Central memory CD8-positive, alpha-beta T cell (primary cell): ENCODE measurements at regions not wholly inside any gene's neighbourhood (a gene's known extent, or its start where the extent isn't known, plus 50 kb on each side); places are given as distances from the start of the nearest gene placed in this dataset.

Experiments
- ATAC-seq: fragments of 150-1000 bp; cut with Tn5 transposase; replicated peaks from 2 replicates; pipeline ENCODE4 v1.10.0; 2022; ENCODE audit warnings: mild to moderate bottlenecking, moderate FRiP score, moderate number of reproducible peaks; ENCODE audit not compliant: poor library complexity, severe bottlenecking; ENCODE audit errors: extremely low read depth
- DNase-seq, 2 donors: peaks; one replicate each; pipeline ENCODE4 v3.0.0; 2021; ENCODE audit warnings: low spot score in 2 of 2
- H3K27ac Mint-ChIP-seq: one replicate; pipeline ENCODE4 v1.8.0; 2022; ENCODE audit warnings: low read depth, mild to moderate bottlenecking, moderate library complexity, mixed read lengths
- H3K27me3 Mint-ChIP-seq: one replicate; pipeline ENCODE4 v1.8.0; 2022; ENCODE audit warnings: mixed read lengths
- H3K36me3 Mint-ChIP-seq: one replicate; pipeline ENCODE4 v1.8.0; 2022; ENCODE audit warnings: mild to moderate bottlenecking, moderate library complexity, mixed read lengths; ENCODE audit not compliant: insufficient read depth
- H3K4me1 Mint-ChIP-seq: one replicate; pipeline ENCODE4 v1.8.0; 2022; ENCODE audit warnings: mixed read lengths
- H3K4me3 Mint-ChIP-seq: one replicate; pipeline ENCODE4 v1.8.0; 2022; ENCODE audit warnings: mild to moderate bottlenecking, moderate library complexity, mixed read lengths
- H3K9me3 Mint-ChIP-seq: one replicate; pipeline ENCODE4 v1.8.0; 2022; ENCODE audit warnings: mixed read lengths

DNA sequence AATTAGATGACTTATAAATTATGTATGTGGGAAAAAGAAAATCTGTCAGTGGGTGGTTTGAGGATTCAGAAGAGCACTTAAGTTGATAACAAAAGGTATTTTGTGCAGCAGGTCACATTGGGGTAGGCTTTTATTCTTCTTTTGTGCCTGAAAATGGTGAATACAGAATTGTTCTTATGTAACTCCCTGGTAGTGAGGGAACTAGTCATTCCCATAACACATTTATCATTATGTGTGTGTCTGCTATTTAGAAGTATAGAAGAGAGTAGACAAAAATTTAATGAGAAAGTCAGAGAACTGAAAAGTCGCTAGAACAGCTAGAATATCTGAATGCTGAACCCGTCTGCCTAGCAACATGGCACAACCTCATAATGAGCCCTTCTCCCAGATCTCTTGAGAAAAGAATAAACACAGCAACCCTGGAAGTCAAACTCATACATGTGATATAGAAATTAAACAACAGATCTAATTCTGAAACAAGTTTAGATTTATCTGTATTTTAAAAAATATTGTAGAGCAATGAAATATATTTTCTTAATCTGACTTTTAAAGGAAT is 111.8 kb upstream of the EDNRB start:
- Mint-ChIP-seq H3K36me3 (no peaks in the 10 kb centered on the region), H3K4me3 (no peak overlapping the region), H3K27me3 (peaks cover 35% of the 10 kb centered on the region), H3K27ac (no peak overlapping the region), H3K9me3 (no peaks in the 10 kb centered on the region), H3K4me1 (peaks cover 2% of the 10 kb centered on the region)
- ATAC-seq (no peak), DNase-seq (no peak)

DNA sequence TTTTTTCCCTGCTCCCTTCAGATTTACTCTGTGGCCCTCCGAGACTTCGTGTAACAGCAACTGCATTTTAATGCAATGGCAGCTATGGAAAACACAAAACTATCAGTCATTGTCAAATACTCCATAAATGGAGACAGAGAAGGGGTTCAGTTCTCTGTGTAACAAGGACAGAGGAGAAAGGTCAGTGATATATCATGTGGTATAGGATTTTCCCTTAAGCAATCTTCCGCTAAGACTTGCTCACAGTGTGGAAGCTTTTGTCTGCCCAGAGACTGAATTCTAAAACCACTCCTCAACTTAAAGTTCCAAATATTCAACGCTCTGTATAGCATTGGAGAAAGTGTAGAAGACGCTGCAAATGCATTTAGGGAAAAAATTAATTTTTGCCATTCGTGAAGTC is 111.3 kb upstream of the EDNRB start:
- Mint-ChIP-seq H3K4me1 (no peaks in the 10 kb centered on the region), H3K27me3 (peaks cover 30% of the 10 kb centered on the region), H3K4me3 (no peak overlapping the region), H3K27ac (no peak overlapping the region), H3K36me3 (no peaks in the 10 kb centered on the region), H3K9me3 (no peaks in the 10 kb centered on the region)
- ATAC-seq (no peak), DNase-seq (no peak)

DNA sequence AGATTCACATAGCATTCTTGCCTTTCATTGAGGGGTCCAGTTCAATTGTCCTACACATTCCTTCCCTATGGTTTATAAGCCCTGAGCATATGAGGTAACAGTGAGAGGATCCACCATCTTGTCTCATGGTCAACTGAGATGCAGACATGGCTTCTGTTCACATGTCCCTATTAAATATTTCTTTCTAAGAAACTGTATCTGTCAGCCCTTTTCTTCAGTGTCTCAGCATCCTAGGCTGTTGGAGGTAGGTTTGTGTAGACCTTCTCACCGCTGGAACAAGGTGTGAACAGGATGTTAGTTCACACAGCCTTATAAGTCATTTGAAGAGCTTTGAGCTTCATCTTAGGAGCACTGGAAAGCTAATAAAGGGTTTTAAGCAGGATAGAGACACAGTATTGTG is 110.3 kb upstream of the EDNRB start:
- Mint-ChIP-seq H3K9me3 (peaks cover 5% of the 10 kb centered on the region), H3K4me1 (no peaks in the 10 kb centered on the region), H3K27ac (no peak overlapping the region), H3K27me3 (peaks cover 20% of the 10 kb centered on the region), H3K36me3 (no peaks in the 10 kb centered on the region), H3K4me3 (no peak overlapping the region)
- DNase-seq = no peak
- ATAC-seq = no peak

DNA sequence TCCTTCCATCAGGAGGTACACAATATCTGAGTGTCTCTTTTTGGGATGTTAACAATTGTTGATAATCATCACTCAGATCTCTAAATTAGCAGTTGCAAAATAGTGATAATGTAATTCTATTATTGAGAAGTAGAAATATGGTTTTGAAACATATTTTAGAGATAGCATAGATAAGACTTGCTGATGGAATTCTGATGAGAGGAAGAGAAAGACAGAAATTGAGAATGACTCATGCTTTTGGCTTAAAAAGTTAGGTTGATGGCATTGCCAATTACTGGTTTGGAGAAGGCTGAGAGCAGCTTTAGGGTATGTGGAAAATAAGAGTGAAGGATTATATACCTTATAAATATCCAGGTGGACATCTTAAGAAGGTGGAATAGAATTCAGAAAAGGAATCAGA is 106.4 kb upstream of the EDNRB start:
- Mint-ChIP-seq H3K27me3 (peaks cover 13% of the 10 kb centered on the region), H3K9me3 (peaks cover 10% of the 10 kb centered on the region), H3K4me3 (no peak overlapping the region), H3K36me3 (no peaks in the 10 kb centered on the region), H3K27ac (no peak overlapping the region), H3K4me1 (peaks cover 17% of the 10 kb centered on the region)
- ATAC-seq = no peak
- DNase-seq = no peak

DNA sequence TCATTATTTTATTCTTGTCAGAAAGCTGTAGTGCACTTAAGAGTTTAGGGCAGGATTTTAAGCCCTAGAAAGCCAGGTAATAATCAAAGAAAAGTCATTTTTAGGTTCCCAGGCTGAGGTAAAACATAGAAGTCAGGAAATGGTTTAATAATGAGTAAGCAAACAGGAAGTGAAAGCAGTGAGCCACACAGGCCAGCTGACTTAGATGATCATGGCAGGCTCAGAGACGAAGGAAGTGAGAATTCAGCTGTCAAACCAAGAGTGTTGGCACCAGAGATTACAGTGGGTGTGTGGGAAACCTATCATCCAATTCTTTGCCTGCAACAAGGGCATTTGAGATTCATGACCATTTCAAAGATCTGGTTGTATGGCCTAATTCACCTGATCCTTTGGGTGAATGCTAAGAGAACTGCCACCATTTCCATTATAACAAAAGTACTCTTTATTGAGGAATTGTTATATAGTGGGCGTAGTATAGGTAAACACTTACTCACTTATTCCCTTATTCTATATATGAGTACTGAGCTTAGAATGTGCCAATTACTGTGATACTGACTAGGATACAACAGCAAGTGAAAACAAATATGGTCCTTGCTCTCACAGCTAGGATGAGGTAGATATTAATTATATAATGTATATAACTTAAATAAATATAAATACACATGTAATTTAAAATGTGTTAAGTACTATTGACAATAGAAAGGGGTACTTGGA is 103.7 kb upstream of the EDNRB start:
- Mint-ChIP-seq H3K27ac (peak overlapping the region; percentile 73), H3K27me3 (peaks cover 10% of the 10 kb centered on the region), H3K4me1 (peaks cover 17% of the 10 kb centered on the region), H3K36me3 (no peaks in the 10 kb centered on the region), H3K9me3 (peaks cover 10% of the 10 kb centered on the region), H3K4me3 (no peak overlapping the region)
- peak; percentile 98 for ATAC-seq
- peak in 1 of 2 donors; percentile 21 for DNase-seq

DNA sequence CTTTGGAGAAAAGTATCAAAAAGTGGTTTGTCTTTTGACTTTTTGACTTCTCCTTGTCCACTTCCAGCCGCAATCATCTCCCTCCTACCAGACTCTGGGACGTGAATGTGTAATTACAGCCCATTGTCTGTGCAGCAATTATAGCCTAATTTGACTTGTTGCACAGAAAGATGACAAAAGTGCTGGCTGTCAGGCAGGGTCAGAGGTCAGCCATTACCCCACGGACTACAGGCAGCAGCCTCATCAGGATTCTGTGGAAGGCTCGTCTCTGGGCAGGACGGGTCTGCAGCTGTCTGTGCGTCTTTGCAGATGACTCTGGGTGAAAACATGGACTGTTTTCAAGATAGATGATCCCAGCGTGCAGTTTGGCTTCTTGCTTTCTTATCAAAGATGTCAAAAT is 102.2 kb upstream of the EDNRB start:
- Mint-ChIP-seq H3K36me3 (no peaks in the 10 kb centered on the region), H3K4me1 (peaks cover 17% of the 10 kb centered on the region), H3K27ac (no peak overlapping the region), H3K9me3 (peaks cover 10% of the 10 kb centered on the region), H3K4me3 (no peak overlapping the region), H3K27me3 (peaks cover 10% of the 10 kb centered on the region)
- DNase-seq (no peak), ATAC-seq (no peak)

DNA sequence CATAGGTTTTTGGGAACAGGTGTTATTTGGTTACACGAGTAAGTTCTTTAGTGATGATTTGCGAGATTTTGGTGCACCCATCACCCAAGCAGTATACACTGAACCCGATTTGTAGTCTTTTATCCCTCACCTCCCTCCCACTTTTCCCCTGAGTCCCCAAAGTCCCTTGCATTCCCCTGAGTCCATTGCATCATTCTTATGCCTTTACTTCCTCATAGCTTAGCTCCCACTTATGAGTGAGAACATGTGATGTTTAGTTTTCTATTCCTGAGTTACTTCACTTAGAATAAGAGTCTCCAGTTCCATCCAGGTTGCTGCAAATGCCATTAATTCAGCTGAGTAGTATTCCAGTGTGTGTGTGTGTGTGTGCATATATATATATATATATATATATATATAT is 97.2 kb upstream of the EDNRB start:
- no peak for DNase-seq
- no peak for ATAC-seq
- no peaks in the 10 kb centered on the region for H3K9me3 Mint-ChIP-seq

DNA sequence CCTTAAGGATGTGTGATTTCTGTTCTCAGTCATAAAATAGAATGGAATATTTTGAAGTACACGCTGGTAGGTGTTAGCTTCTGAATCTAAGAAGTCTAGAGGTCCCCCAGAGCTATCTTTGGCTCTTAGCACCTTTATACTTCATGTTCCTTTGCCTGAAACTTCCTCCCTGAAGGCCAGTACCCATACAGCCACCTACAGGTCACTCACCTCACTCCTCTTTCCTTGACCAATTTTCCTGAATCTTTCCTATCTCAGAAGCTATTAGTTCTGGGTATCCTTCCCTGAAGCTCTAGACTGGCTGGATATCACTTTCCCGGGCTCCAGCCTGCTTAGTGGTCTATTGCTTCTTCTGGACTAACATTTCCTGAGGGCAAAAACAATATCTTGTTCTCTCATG is 93.4 kb upstream of the EDNRB start:
- DNase-seq (no peak), ATAC-seq (no peak)
- Mint-ChIP-seq H3K4me3 (no peak overlapping the region), H3K9me3 (no peaks in the 10 kb centered on the region), H3K27ac (no peak overlapping the region), H3K36me3 (no peaks in the 10 kb centered on the region), H3K27me3 (peaks cover 6% of the 10 kb centered on the region), H3K4me1 (no peaks in the 10 kb centered on the region)

More for the DNA sequence above, 97.2 kb upstream of the EDNRB start:
- Mint-ChIP-seq H3K4me3 (no peak overlapping the region), H3K36me3 (no peaks in the 10 kb centered on the region), H3K4me1 (no peaks in the 10 kb centered on the region), H3K27me3 (peaks cover 10% of the 10 kb centered on the region), H3K27ac (no peak overlapping the region)

DNA sequence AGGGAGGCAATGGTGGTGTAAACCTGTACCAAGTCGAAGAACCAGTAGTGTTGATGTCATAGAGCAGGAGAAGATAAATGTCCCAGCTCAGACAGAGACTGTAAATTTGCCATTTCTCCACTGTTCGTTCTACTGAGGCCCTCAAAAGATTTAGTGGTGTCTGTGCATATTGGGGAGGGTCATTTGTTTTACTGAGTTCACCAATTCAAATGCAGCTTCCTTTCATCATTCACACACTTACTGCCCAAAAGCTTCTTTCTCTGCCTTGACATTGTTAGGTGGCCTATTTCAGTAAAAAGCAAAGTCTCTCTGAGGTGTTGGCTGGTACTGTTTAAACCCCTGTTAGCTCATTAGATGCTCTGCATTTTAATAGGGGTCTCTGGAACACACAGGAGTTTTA is 86.2 kb upstream of the EDNRB start:
- H3K9me3 Mint-ChIP-seq = no peaks in the 10 kb centered on the region
- H3K27ac Mint-ChIP-seq = no peak overlapping the region
- H3K36me3 Mint-ChIP-seq = no peaks in the 10 kb centered on the region
- peaks cover 28% of the 10 kb centered on the region for H3K27me3 Mint-ChIP-seq
- H3K4me3 Mint-ChIP-seq = no peak overlapping the region
- no peaks in the 10 kb centered on the region for H3K4me1 Mint-ChIP-seq
- ATAC-seq (no peak), DNase-seq (no peak)

DNA sequence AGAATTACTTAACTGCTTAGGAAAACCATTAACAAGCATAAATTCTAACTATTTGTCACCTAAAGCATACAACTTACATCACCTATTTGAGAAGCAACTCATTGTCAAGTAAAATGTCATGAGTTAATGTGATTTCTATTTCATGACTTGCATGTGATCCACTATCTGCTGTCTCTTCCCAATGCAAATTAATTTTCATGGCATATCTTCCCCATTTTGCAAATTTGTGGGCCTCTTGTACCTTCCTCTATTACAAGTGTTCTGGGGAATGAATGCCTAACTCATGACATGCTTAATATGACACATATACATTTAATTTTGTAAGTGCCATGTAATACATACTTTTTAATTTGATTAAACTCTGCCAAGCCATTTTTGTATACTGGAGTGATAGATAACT is 81.1 kb upstream of the EDNRB start:
- ATAC-seq (no peak), DNase-seq (no peak)
- no peaks in the 10 kb centered on the region for H3K36me3 Mint-ChIP-seq
- H3K27ac Mint-ChIP-seq = no peak overlapping the region
- no peaks in the 10 kb centered on the region for H3K9me3 Mint-ChIP-seq
- H3K27me3 Mint-ChIP-seq = peaks cover 53% of the 10 kb centered on the region
- no peaks in the 10 kb centered on the region for H3K4me1 Mint-ChIP-seq
- no peak overlapping the region for H3K4me3 Mint-ChIP-seq

DNA sequence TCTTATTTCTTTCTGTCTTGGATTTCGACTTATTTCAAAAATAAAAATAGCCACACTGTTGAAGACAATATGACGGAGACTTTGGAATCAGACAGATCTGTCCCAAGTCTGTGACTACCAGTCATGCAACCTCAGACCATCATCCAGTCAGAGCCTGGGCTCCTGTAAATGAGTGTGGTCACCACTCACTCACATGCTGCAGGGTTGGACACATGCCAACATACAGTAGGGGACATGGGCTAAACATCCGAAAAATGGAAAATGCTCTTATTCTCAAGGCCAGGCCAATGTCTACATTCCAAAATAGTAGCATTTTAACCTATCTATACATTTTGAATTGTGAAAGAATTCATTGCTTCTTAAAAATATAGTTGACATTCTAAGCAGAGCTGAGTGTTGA is 75.5 kb upstream of the EDNRB start:
- Mint-ChIP-seq H3K27ac (no peak overlapping the region), H3K4me1 (no peaks in the 10 kb centered on the region), H3K9me3 (no peaks in the 10 kb centered on the region), H3K36me3 (no peaks in the 10 kb centered on the region), H3K4me3 (no peak overlapping the region), H3K27me3 (peaks cover 31% of the 10 kb centered on the region)
- ATAC-seq = no peak
- DNase-seq = no peak

DNA sequence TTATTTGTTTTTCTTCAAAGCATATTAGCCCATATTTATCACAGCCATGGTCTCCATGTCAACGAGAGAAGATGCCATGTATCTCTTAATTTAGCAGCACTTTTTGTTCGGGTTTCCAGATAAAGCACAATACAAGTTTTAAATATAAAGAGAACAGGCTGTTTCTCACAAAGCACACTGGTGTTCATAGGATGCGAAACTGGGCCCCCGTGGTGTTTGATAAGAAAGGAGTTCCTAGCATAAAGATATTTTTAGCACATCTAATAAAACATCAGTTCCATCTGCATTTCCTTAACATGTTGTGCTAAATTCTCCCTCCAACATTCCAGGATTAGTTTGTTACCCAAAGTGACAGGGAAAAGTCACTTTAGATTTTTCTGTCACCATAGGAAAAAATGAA is 72.4 kb upstream of the EDNRB start:
- no peak for DNase-seq
- Mint-ChIP-seq H3K27ac (no peak overlapping the region), H3K4me3 (no peak overlapping the region), H3K36me3 (no peaks in the 10 kb centered on the region), H3K9me3 (no peaks in the 10 kb centered on the region), H3K27me3 (peaks cover 18% of the 10 kb centered on the region), H3K4me1 (no peaks in the 10 kb centered on the region)
- no peak for ATAC-seq

DNA sequence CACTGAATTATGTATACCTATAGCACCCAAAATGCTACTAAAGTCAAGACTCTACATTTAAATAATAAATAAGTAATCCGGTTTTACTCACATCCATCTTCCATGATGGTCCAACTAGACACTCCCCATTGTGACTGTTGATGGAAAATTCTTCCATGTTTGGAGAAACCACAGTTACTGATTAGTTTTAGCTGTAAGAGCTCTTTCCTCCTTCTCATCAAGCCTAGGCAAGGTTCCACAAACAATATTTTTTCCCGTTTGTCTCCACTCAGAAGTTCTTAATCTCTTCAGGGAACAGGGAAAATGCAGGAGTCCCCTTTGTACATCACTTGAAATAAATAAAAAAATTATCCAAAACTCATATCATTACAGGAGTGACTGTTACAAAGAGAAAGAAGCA is 70.7 kb upstream of the EDNRB start:
- H3K36me3 Mint-ChIP-seq = no peaks in the 10 kb centered on the region
- DNase-seq (no peak), ATAC-seq (no peak)
- H3K9me3 Mint-ChIP-seq = no peaks in the 10 kb centered on the region
- peaks cover 11% of the 10 kb centered on the region for H3K27me3 Mint-ChIP-seq
- no peaks in the 10 kb centered on the region for H3K4me1 Mint-ChIP-seq
- no peak overlapping the region for H3K27ac Mint-ChIP-seq
- H3K4me3 Mint-ChIP-seq = no peak overlapping the region
